Astrocyte (in vitro differentiated cells and primary cell): ENCODE measurements at regions not wholly inside any gene's neighbourhood (a gene's known extent, or its start where the extent isn't known, plus 50 kb on each side); places are given as distances from the start of the nearest gene placed in this dataset.

ENCODE experiments used
- DNase-seq: peaks from one replicate; pipeline ENCODE4 v3.0.0-alpha.2; 2010; ENCODE audit warnings: low read depth
- FAIRE-seq: peaks from 2 replicates; lab custom pipeline; 2011; peaks lifted over from hg19 to GRCh38; lab: Jason Lieb, UNC
- H2AFZ ChIP-seq: 2 replicates; pipeline ENCODE4 v1.6.0; 2012; ENCODE audit warnings: low read depth, low read length, inconsistent platforms
- H3K27ac ChIP-seq: 2 replicates; pipeline ENCODE4 v1.5.1; 2011; ENCODE audit warnings: low read depth, low read length, inconsistent platforms
- H3K27me3 ChIP-seq: 2 replicates; pipeline ENCODE4 v1.6.0; 2011; ENCODE audit warnings: low read length, inconsistent platforms; ENCODE audit not compliant: insufficient read depth
- H3K36me3 ChIP-seq: 2 replicates; pipeline ENCODE4 v1.5.1; 2011; ENCODE audit warnings: low read length, inconsistent platforms; ENCODE audit not compliant: insufficient read depth
- H3K4me1 ChIP-seq: 2 replicates; pipeline ENCODE4 v1.5.1; 2011; ENCODE audit warnings: low read length, inconsistent platforms; ENCODE audit not compliant: insufficient read depth
- H3K4me2 ChIP-seq: 2 replicates; pipeline ENCODE4 v1.6.0; 2012; ENCODE audit warnings: low read length, inconsistent platforms
- H3K4me3 ChIP-seq: 2 replicates; pipeline ENCODE4 v1.5.1; 2011; ENCODE audit warnings: low read depth, mild to moderate bottlenecking, low read length, inconsistent platforms; ENCODE audit not compliant: insufficient read depth
- H3K79me2 ChIP-seq: 2 replicates; pipeline ENCODE4 v1.6.0; 2012; ENCODE audit warnings: mild to moderate bottlenecking, low read length, inconsistent platforms; ENCODE audit not compliant: insufficient read depth
- H3K9ac ChIP-seq: 2 replicates; pipeline ENCODE4 v1.6.0; 2012; ENCODE audit warnings: mild to moderate bottlenecking, low read length, inconsistent platforms
- H3K9me3 ChIP-seq: 2 replicates; pipeline ENCODE4 v1.5.1; 2012; ENCODE audit warnings: low read depth, mild to moderate bottlenecking, low read length, inconsistent platforms; ENCODE audit not compliant: insufficient read depth
- H4K20me1 ChIP-seq: 2 replicates; pipeline ENCODE4 v1.6.0; 2012; ENCODE audit warnings: low read length, inconsistent platforms; ENCODE audit not compliant: insufficient read depth
- H3K27ac Mint-ChIP-seq: one replicate; pipeline ENCODE4 v1.8.0; 2021; ENCODE audit warnings: mild to moderate bottlenecking, mixed read lengths; ENCODE audit not compliant: unreplicated experiment
- H3K27me3 Mint-ChIP-seq: one replicate; pipeline ENCODE4 v1.8.0; 2021; ENCODE audit warnings: low read depth, mixed read lengths; ENCODE audit not compliant: unreplicated experiment
- H3K36me3 Mint-ChIP-seq: one replicate; pipeline ENCODE4 v1.8.0; 2021; ENCODE audit warnings: low read depth, mixed read lengths; ENCODE audit not compliant: unreplicated experiment
- H3K4me1 Mint-ChIP-seq: one replicate; pipeline ENCODE4 v1.8.0; 2021; ENCODE audit warnings: low read depth, mixed read lengths; ENCODE audit not compliant: unreplicated experiment
- H3K4me3 Mint-ChIP-seq: one replicate; pipeline ENCODE4 v1.8.0; 2021; ENCODE audit warnings: mild to moderate bottlenecking, moderate library complexity, mixed read lengths; ENCODE audit not compliant: unreplicated experiment
- H3K9me3 Mint-ChIP-seq: one replicate; pipeline ENCODE4 v1.8.0; 2021; ENCODE audit warnings: mild to moderate bottlenecking, mixed read lengths; ENCODE audit not compliant: unreplicated experiment
- CTCF ChIP-seq: IDR thresholded peaks from 2 replicates; pipeline ENCODE4 v1.5.1; 2011; ENCODE audit warnings: low read depth, mild to moderate bottlenecking, inconsistent platforms, low read length, moderate library complexity; ENCODE audit not compliant: insufficient read depth
- EZH2 ChIP-seq: IDR thresholded peaks from 2 replicates; pipeline ENCODE4 v1.6.1; 2012; ENCODE audit warnings: mild to moderate bottlenecking, low read length, inconsistent platforms; ENCODE audit not compliant: insufficient read depth

- no peak for TF ChIP-seq EZH2
- TF ChIP-seq CTCF: no peak
- Mint-ChIP-seq H3K27me3 (no peaks in the 10 kb centered on the region), H3K4me3 (no peak overlapping the region), H3K9me3 (no peaks in the 10 kb centered on the region), H3K27ac (no peak overlapping the region), H3K4me1 (peaks cover 14% of the 10 kb centered on the region), H3K36me3 (no peaks in the 10 kb centered on the region)
- H4K20me1 ChIP-seq: no peaks in the 10 kb centered on the region
- H2AFZ ChIP-seq: no peak overlapping the region
- DNase-seq (peak; percentile 67), FAIRE-seq (peak; percentile 75)
- no peaks in the 10 kb centered on the region for H3K9me3 ChIP-seq
- H3K4me1 ChIP-seq: peaks cover 16% of the 10 kb centered on the region
- H3K4me2 ChIP-seq: no peak overlapping the region
- H3K4me3 ChIP-seq: no peak overlapping the region
- H3K27me3 ChIP-seq: no peaks in the 10 kb centered on the region
- no peaks in the 10 kb centered on the region for H3K79me2 ChIP-seq
- no peak overlapping the region for H3K9ac ChIP-seq
- H3K36me3 ChIP-seq: no peaks in the 10 kb centered on the region
- H3K27ac ChIP-seq: no peak overlapping the region
Measured at GRCh38 chr9:13354733-13355132, 75.2 kb upstream of the MPDZ start.

- Histone ChIP-seq H3K9me3 (no peaks in the 10 kb centered on the region), H3K27ac (no peak overlapping the region), H4K20me1 (no peaks in the 10 kb centered on the region), H3K9ac (no peak overlapping the region), H2AFZ (no peak overlapping the region), H3K4me1 (peaks cover 6% of the 10 kb centered on the region), H3K79me2 (no peaks in the 10 kb centered on the region), H3K4me3 (no peak overlapping the region), H3K36me3 (no peaks in the 10 kb centered on the region), H3K4me2 (no peak overlapping the region), H3K27me3 (no peaks in the 10 kb centered on the region)
- no peaks in the 10 kb centered on the region for H3K9me3 Mint-ChIP-seq
- no peak overlapping the region for H3K4me3 Mint-ChIP-seq
- no peak overlapping the region for H3K27ac Mint-ChIP-seq
- no peaks in the 10 kb centered on the region for H3K36me3 Mint-ChIP-seq
- DNase-seq: no peak
- no peak for FAIRE-seq
- H3K27me3 Mint-ChIP-seq: no peaks in the 10 kb centered on the region
- peaks cover 3% of the 10 kb centered on the region for H3K4me1 Mint-ChIP-seq
- TF ChIP-seq EZH2: no peak
- TF ChIP-seq CTCF: no peak
Measured at GRCh38 chr9:13352451-13352979, 73.0 kb upstream of the MPDZ start.

- FAIRE-seq: no peak
- H3K79me2 ChIP-seq: no peaks in the 10 kb centered on the region
- H3K27me3 Mint-ChIP-seq: no peaks in the 10 kb centered on the region
- H2AFZ ChIP-seq: no peak overlapping the region
- no peak overlapping the region for H3K4me3 ChIP-seq
- no peak overlapping the region for H3K4me2 ChIP-seq
- DNase-seq: peak; percentile 49
- H3K36me3 Mint-ChIP-seq: no peaks in the 10 kb centered on the region
- no peaks in the 10 kb centered on the region for H3K27me3 ChIP-seq
- no peak overlapping the region for H3K27ac Mint-ChIP-seq
- no peaks in the 10 kb centered on the region for H3K4me1 Mint-ChIP-seq
- H4K20me1 ChIP-seq: no peaks in the 10 kb centered on the region
- H3K4me1 ChIP-seq: peaks cover 4% of the 10 kb centered on the region
- TF ChIP-seq EZH2 (no peak), CTCF (peak; percentile 47)
- no peaks in the 10 kb centered on the region for H3K9me3 ChIP-seq
- no peaks in the 10 kb centered on the region for H3K36me3 ChIP-seq
- H3K4me3 Mint-ChIP-seq: no peak overlapping the region
- H3K27ac ChIP-seq: no peak overlapping the region
- H3K9ac ChIP-seq: no peak overlapping the region
- no peaks in the 10 kb centered on the region for H3K9me3 Mint-ChIP-seq
Measured at GRCh38 chr9:13351778-13352386, 72.4 kb upstream of the MPDZ start.
